Vagina (tissue), 2 donors: ENCODE measurements at regions not wholly inside any gene's neighbourhood (a gene's known extent, or its start where the extent isn't known, plus 50 kb on each side); places are given as distances from the start of the nearest gene placed in this dataset.

Source experiments
- POLR2A ChIP-seq, 2 donors: fragments of 450-650 bp; IDR thresholded peaks; one replicate each; pipeline ENCODE4 v1.6.1; 2017; ENCODE audit warnings: antibody characterized with exemption in 2 of 2, mild to moderate bottlenecking in 2 of 2, moderate library complexity in 2 of 2
- POLR2AphosphoS5 ChIP-seq, 2 donors: sonication (generic); formaldehyde crosslinking; IDR thresholded peaks; one replicate each; pipeline ENCODE4 v1.9.0; 2017; ENCODE audit warnings: antibody characterized with exemption in 2 of 2, mild to moderate bottlenecking in 2 of 2, low read depth in 1 of 2; ENCODE audit not compliant: insufficient read depth in 1 of 2
- TF ChIP-seq, protein P1 (sequence below), 3 experiments: fragments of 450-650 bp in 2 of 3; fragments of 200-600 bp in 1 of 3; sonication (generic) in 1 of 3; IDR thresholded peaks; one replicate each; pipeline ENCODE4 v1.5.1; 2017 to 2019; ENCODE audit warnings: antibody characterized with exemption in 3 of 3, mild to moderate bottlenecking in 2 of 3, moderate library complexity in 2 of 3

DNA sequence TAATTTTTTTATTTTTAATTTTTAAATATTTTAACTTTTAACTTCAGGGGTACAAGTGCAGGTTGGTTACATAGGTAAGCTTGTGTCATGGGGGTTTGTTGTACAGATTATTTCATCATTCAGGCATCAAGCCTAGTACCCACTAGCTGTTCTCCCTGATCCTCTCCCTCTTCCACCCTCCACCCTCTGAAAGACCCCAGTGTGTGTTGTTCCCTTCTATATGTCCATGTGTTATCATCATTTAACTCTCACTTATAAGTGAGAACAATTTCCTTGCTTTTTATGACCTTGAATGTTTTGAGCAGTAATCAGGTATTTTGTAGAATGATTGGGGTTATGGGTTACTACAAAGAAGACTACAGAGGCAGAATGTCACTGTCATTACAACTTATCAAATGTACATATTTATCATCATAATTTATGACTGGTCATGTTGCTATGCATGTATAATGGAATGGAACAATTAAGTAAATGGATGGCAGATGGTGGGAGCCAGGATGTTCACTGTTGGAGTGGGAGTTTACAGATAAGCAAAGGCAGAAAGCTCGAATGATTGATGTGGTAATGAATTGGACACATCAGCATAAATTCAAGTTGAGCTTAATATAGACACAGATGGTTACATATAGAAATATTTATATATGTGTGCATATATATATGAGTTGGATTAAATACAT lies 563.8 kb upstream of the ROBO1 start:
- TF ChIP-seq, protein P1, sequence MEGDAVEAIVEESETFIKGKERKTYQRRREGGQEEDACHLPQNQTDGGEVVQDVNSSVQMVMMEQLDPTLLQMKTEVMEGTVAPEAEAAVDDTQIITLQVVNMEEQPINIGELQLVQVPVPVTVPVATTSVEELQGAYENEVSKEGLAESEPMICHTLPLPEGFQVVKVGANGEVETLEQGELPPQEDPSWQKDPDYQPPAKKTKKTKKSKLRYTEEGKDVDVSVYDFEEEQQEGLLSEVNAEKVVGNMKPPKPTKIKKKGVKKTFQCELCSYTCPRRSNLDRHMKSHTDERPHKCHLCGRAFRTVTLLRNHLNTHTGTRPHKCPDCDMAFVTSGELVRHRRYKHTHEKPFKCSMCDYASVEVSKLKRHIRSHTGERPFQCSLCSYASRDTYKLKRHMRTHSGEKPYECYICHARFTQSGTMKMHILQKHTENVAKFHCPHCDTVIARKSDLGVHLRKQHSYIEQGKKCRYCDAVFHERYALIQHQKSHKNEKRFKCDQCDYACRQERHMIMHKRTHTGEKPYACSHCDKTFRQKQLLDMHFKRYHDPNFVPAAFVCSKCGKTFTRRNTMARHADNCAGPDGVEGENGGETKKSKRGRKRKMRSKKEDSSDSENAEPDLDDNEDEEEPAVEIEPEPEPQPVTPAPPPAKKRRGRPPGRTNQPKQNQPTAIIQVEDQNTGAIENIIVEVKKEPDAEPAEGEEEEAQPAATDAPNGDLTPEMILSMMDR (IDR thresholded peaks at IDR 0.05): no peak
- no peak for TF ChIP-seq POLR2A (IDR thresholded peaks at IDR 0.05)
- TF ChIP-seq POLR2AphosphoS5 (IDR thresholded peaks at IDR 0.05; ENCODE audit: insufficient read depth in 1 of 2, low read depth in 1 of 2): no peak
